GM12801 (cell line): ENCODE measurements at regions not wholly inside any gene's neighbourhood (a gene's known extent, or its start where the extent isn't known, plus 50 kb on each side); places are given as distances from the start of the nearest gene placed in this dataset.

Experiments used
- TF ChIP-seq, protein P1 (sequence below): IDR thresholded peaks from one replicate; pipeline ENCODE4 v1.5.1; 2011; ENCODE audit warnings: control low read depth; ENCODE audit not compliant: insufficient read length; ENCODE audit errors: extremely low read depth

DNA sequence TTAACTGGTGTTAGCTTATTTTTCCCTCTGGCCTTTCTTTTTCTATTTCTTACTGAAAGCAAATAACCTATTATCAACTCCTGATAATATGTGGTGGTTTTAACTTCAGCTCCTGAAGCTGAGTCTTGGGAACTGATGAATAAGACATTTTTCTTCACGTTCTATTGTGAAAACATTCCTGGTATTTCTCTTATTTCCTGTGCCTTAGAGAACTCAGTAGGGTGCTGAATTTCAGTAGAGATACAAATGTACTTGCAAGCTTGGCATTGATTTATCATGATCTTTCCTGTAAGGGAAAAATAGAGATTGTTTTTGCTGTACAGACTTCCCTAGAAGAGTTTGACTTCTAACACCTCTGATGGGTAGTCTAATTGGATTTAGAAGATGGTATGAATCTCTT, 52.8 kb upstream of the DCC start:
- TF ChIP-seq, protein P1, sequence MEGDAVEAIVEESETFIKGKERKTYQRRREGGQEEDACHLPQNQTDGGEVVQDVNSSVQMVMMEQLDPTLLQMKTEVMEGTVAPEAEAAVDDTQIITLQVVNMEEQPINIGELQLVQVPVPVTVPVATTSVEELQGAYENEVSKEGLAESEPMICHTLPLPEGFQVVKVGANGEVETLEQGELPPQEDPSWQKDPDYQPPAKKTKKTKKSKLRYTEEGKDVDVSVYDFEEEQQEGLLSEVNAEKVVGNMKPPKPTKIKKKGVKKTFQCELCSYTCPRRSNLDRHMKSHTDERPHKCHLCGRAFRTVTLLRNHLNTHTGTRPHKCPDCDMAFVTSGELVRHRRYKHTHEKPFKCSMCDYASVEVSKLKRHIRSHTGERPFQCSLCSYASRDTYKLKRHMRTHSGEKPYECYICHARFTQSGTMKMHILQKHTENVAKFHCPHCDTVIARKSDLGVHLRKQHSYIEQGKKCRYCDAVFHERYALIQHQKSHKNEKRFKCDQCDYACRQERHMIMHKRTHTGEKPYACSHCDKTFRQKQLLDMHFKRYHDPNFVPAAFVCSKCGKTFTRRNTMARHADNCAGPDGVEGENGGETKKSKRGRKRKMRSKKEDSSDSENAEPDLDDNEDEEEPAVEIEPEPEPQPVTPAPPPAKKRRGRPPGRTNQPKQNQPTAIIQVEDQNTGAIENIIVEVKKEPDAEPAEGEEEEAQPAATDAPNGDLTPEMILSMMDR = no peak

DNA sequence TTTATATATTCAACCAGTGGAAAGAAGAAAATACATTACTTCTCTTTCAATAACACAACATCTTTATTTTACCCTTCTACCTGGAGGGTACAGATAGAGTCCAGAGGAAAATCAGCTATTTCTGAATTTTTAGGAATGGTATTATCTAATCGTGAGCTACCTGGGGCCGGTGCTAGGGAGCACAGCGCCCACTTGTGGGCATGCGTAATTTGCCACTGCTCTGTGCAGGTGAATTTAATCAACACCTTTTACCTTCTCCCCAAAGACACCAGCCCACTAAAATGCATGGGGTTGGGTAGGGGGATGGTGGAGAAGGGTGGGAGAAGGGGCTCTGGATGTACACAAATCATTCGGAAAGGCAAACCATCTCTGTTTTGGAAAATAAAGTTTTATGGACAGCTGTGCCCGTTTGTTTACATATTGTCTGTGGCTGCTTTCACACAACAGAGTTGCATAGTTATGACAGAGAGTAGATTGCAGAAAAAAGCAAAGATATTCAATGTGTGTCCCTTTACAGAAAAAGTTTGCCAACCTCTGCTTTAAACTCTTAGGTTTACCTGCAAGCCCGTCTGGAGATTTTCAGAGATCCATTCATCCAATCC, 51.5 kb upstream of the DCC start:
- TF ChIP-seq, protein P1 = no peak

DNA sequence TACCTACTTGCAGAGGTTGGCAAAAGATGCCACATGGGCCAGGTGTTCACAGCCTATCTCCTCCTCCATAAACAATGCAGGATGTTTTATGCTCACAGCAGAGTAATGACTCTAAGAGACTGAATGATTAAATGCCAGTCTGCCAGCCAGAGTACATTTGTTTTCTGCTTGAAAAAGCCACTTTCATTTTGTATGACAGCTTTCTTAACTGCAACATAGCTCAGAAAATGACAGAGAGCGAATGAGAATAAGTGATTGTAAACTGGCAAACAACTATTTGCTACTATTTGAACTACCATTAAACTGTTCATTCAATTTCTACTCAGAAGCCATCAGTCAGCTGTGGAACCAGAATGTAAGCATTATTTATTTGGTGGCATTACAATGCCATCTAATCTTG, 50.6 kb upstream of the DCC start:
- TF ChIP-seq, protein P1 = no peak
